OCI-M1 (cell line): ENCODE measurements at regions not wholly inside any gene's neighbourhood (a gene's known extent, or its start where the extent isn't known, plus 50 kb on each side); places are given as distances from the start of the nearest gene placed in this dataset.
"Not testable (repeated sequence)": the region's sequence is repeated elsewhere in the genome, so short reads cannot be mapped to it uniquely, and the experiment has no call there.

ENCODE experiments used
- DNase-seq: peaks from one replicate; lab custom pipeline; 2025; lab: John Stamatoyannopoulos, UW

GRCh38 chr6:9831783-9832182 lies 583.1 kb downstream of the TFAP2A start:
- no peak for DNase-seq

- DNase-seq, result no peak
Observed at GRCh38 chr6:9830808-9831207, 584.1 kb downstream of the TFAP2A start.

- DNase-seq, result no peak
Observed at GRCh38 chr6:9825526-9825925, 589.3 kb downstream of the TFAP2A start.

- DNase-seq, result not testable (repeated sequence)
Observed at GRCh38 chr6:9810727-9811126, 604.1 kb downstream of the TFAP2A start.

- no peak for DNase-seq
Observed at GRCh38 chr6:9810286-9810685, 604.6 kb downstream of the TFAP2A start.

GRCh38 chr6:9806195-9806594 lies 608.7 kb downstream of the TFAP2A start:
- DNase-seq, result no peak

- DNase-seq, result no peak
Observed at GRCh38 chr6:9801249-9801754, 613.6 kb downstream of the TFAP2A start.

- DNase-seq, result peak; percentile 45
Observed at GRCh38 chr6:9799582-9799981, 615.3 kb downstream of the TFAP2A start.

- no peak for DNase-seq
Observed at GRCh38 chr6:9796827-9797226, 618.0 kb downstream of the TFAP2A start.

- no peak for DNase-seq
Observed at GRCh38 chr6:9795880-9796279, 619.0 kb downstream of the TFAP2A start.

- no peak for DNase-seq
Observed at GRCh38 chr6:9789201-9789600, 625.7 kb downstream of the TFAP2A start.

- DNase-seq, result no peak
Observed at GRCh38 chr6:9784786-9785185, 630.1 kb downstream of the TFAP2A start.

- peak; percentile 55 for DNase-seq
Observed at GRCh38 chr6:9783567-9783966, 631.3 kb downstream of the TFAP2A start.

GRCh38 chr6:9766240-9766915 lies 648.5 kb downstream of the TFAP2A start:
- DNase-seq, result peak; percentile 28

GRCh38 chr6:9761220-9761619 lies 653.7 kb downstream of the TFAP2A start:
- DNase-seq, result no peak

- DNase-seq, result no peak
Observed at GRCh38 chr6:9754515-9754914, 660.4 kb downstream of the TFAP2A start.

GRCh38 chr6:9745966-9746365 lies 668.9 kb downstream of the TFAP2A start:
- DNase-seq, result no peak

- no peak for DNase-seq
Observed at GRCh38 chr6:9745476-9745875, 669.4 kb downstream of the TFAP2A start.

- DNase-seq, result no peak
Observed at GRCh38 chr6:9744119-9744518, 670.8 kb downstream of the TFAP2A start.

GRCh38 chr6:9732056-9732455 lies 682.8 kb downstream of the TFAP2A start:
- no peak for DNase-seq

- not testable (repeated sequence) for DNase-seq
Observed at GRCh38 chr6:9725776-9726175, 689.1 kb downstream of the TFAP2A start.

- no peak for DNase-seq
Observed at GRCh38 chr6:9717568-9717967, 697.3 kb downstream of the TFAP2A start.

- DNase-seq, result peak; percentile 33
Observed at GRCh38 chr6:9711365-9711764, 703.5 kb downstream of the TFAP2A start.

- no peak for DNase-seq
Observed at GRCh38 chr6:9710574-9710973, 704.3 kb downstream of the TFAP2A start.
